GM12865 (cell line): ENCODE measurements at regions not wholly inside any gene's neighbourhood (a gene's known extent, or its start where the extent isn't known, plus 50 kb on each side); places are given as distances from the start of the nearest gene placed in this dataset.
"Not testable (repeated sequence)": the region's sequence is repeated elsewhere in the genome, so short reads cannot be mapped to it uniquely, and the experiment has no call there.

ENCODE experiments used
- DNase-seq: peaks from one replicate; pipeline ENCODE4 v3.0.0; 2010; ENCODE audit warnings: low read depth
- H3K4me3 ChIP-seq: 2 replicates; pipeline ENCODE4 v1.5.1; 2011; ENCODE audit warnings: mild to moderate bottlenecking, low read depth, low read length, control low read depth
- CTCF ChIP-seq: IDR thresholded peaks from 2 replicates; pipeline ENCODE4 v1.5.1; 2011; ENCODE audit warnings: low read length, control low read depth, low read depth, inconsistent platforms; ENCODE audit not compliant: insufficient read depth; ENCODE audit errors: missing control alignments

DNA sequence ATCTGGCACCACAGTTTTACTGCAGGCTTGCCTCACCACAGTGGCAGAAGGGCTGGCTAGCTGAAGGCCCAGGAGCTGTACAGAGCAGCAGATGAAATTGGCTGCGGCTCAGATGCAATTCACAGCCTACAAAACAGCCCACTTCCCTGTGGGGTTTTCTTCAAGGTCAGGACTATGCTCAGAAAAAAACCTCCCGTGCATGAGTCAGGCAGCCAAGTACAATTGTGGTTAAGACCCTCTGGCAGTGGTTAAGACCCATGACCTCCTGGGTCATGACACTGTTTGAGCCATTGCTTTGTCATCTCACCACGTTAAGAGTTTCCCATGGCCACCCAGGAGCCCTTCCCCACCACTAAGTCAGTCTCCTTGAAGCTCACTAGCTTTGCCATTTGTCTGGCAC is 276.3 kb downstream of the HNRNPD start:
- no peak for TF ChIP-seq CTCF
- DNase-seq, result no peak
- no peak overlapping the region for H3K4me3 ChIP-seq

- H3K4me3 ChIP-seq, result no peak overlapping the region
- no peak for TF ChIP-seq CTCF
- no peak for DNase-seq
Observed at GRCh38 chr4:82090717-82091116, 283.1 kb downstream of the HNRNPD start.

- DNase-seq, result no peak
- no peak overlapping the region for H3K4me3 ChIP-seq
- no peak for TF ChIP-seq CTCF
Observed at GRCh38 chr4:82084747-82085146, 289.0 kb downstream of the HNRNPD start.

DNA sequence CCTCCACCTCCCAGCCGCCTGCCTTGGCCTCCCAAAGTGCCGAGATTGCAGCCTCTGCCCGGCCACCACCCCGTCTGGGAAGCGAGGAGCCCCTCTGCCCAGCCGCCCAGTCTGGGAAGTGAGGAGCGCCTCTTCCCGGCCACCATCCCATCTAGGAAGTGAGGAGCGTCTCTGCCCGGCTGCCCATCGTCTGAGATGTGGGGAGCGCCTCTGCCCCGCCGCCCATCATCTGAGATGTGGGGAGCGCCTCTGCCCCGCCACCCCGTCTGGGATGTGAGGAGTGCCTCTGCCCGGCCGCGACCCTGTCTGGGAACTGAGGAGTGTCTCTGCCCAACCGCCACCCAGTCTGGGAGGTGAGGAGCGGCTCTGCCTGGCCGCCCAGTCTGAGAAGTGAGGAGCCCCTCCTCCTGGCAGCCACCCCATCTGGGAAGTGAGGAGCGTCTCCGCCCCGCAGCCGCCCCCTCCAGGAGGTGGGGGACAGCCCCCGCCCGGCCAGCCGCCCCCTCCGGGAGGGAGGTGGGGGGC is 296.3 kb downstream of the HNRNPD start:
- H3K4me3 ChIP-seq, DNase-seq: not testable (repeated sequence)

DNA sequence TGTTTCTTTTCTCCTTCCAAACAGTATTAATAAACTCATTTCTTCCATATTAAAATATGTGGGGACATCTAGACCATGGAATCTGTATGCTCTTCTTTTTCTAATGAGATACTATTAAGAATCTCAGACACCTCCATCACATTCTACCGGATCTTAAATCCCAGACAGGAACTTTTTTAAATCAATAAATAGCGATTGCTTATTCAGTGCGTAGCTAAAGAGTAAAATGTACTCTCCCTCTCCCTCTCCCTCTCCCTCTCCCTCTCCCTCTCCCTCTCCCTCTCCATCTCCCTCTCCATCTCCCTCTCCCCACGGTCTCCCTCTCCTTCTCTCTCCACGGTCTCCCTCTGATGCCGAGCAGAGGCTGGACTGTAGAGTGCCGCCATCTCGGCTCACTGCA is 297.0 kb downstream of the HNRNPD start:
- no peak for DNase-seq
- no peak overlapping the region for H3K4me3 ChIP-seq
- no peak for TF ChIP-seq CTCF

- no peak for TF ChIP-seq CTCF
- H3K4me3 ChIP-seq, result no peak overlapping the region
Observed at GRCh38 chr4:82076359-82076758, 297.4 kb downstream of the HNRNPD start.

DNA sequence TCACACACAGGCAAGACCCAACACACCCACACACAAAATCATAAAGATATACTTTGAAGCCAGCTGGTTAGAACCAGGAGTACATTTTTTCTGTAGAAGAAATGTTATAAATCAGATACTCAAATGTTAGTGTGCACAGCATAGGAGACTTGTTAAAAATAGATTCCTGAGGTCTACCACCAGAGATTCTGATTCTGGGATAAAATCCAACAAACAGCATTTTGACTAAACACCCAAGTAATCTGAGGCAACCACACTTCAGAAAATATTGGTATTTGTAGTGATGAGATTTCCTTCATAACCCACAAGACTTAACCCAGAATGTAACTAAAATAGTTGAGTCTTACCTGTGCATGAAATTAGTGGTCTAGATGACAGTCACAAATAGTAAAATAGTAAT is 301.8 kb downstream of the HNRNPD start:
- TF ChIP-seq CTCF, result no peak
- no peak overlapping the region for H3K4me3 ChIP-seq
- no peak for DNase-seq

More at GRCh38 chr4:82076359-82076758, 297.4 kb downstream of the HNRNPD start:
- DNase-seq, result no peak
